HG03342 (cell line): ENCODE measurements at regions not wholly inside any gene's neighbourhood (a gene's known extent, or its start where the extent isn't known, plus 50 kb on each side); places are given as distances from the start of the nearest gene placed in this dataset.

Experiments
- ATAC-seq: cut with Tn5 transposase; IDR thresholded peaks from one replicate; pipeline ENCODE4 v1.9.1; 2021; ENCODE audit warnings: mild to moderate bottlenecking, moderate library complexity; ENCODE audit not compliant: unreplicated experiment

- ATAC-seq, result no peak
Measured at GRCh38 chr9:89926691-89927220, 321.9 kb downstream of the GADD45G start.

GRCh38 chr9:89928106-89928505 is 323.3 kb downstream of the GADD45G start:
- no peak for ATAC-seq

- ATAC-seq, result no peak
Measured at GRCh38 chr9:89928521-89929275, 323.9 kb downstream of the GADD45G start.

GRCh38 chr9:89929315-89929672 is 324.5 kb downstream of the GADD45G start:
- ATAC-seq, result no peak

- no peak for ATAC-seq
Measured at GRCh38 chr9:89929673-89930480, 325.1 kb downstream of the GADD45G start.

GRCh38 chr9:89933578-89933977 is 328.8 kb downstream of the GADD45G start:
- no peak for ATAC-seq

- no peak for ATAC-seq
Measured at GRCh38 chr9:89935115-89935514, 330.3 kb downstream of the GADD45G start.

- no peak for ATAC-seq
Measured at GRCh38 chr9:89935801-89936200, 331.0 kb downstream of the GADD45G start.

GRCh38 chr9:89937051-89937450 is 332.2 kb downstream of the GADD45G start:
- no peak for ATAC-seq

- no peak for ATAC-seq
Measured at GRCh38 chr9:89939181-89939580, 334.4 kb downstream of the GADD45G start.

- no peak for ATAC-seq
Measured at GRCh38 chr9:89939626-89940292, 334.9 kb downstream of the GADD45G start.

- ATAC-seq, result no peak
Measured at GRCh38 chr9:89940625-89941024, 335.8 kb downstream of the GADD45G start.

GRCh38 chr9:89941875-89942274 is 337.1 kb downstream of the GADD45G start:
- no peak for ATAC-seq

GRCh38 chr9:89942643-89943042 is 337.8 kb downstream of the GADD45G start:
- no peak for ATAC-seq

- no peak for ATAC-seq
Measured at GRCh38 chr9:89943309-89943708, 338.5 kb downstream of the GADD45G start.

GRCh38 chr9:89943728-89944127 is 338.9 kb downstream of the GADD45G start:
- ATAC-seq, result no peak

- ATAC-seq, result no peak
Measured at GRCh38 chr9:89945133-89945532, 340.3 kb downstream of the GADD45G start.

- no peak for ATAC-seq
Measured at GRCh38 chr9:89946741-89947140, 341.9 kb downstream of the GADD45G start.

- no peak for ATAC-seq
Measured at GRCh38 chr9:89949111-89949510, 344.3 kb downstream of the GADD45G start.

GRCh38 chr9:89951675-89952074 is 346.9 kb downstream of the GADD45G start:
- ATAC-seq, result no peak

- ATAC-seq, result no peak
Measured at GRCh38 chr9:89952401-89952800, 347.6 kb downstream of the GADD45G start.
